ENCODE measurements at regions not wholly inside any gene's neighbourhood (a gene's known extent, or its start where the extent isn't known, plus 50 kb on each side); places are given as distances from the start of the nearest gene placed in this dataset.

GRCh38 chr20:23232679-23233308, 117.8 kb upstream of the NXT1 start:
- no peak for FAIRE-seq
- DNase-seq (ENCODE audit: low spot score) = no peak

- no peak for FAIRE-seq
- DNase-seq (ENCODE audit: low spot score) = no peak
Measured at GRCh38 chr20:23232219-23232581, 118.4 kb upstream of the NXT1 start.

- DNase-seq (ENCODE audit: low spot score) (no peak), FAIRE-seq (no peak)
Measured at GRCh38 chr20:23231561-23232218, 118.9 kb upstream of the NXT1 start.

- FAIRE-seq (peak; percentile 48), DNase-seq (ENCODE audit: low spot score) (no peak)
Measured at GRCh38 chr20:23230766-23231385, 119.7 kb upstream of the NXT1 start.

GRCh38 chr20:23229989-23230388, 120.6 kb upstream of the NXT1 start:
- DNase-seq (ENCODE audit: low spot score) (no peak), FAIRE-seq (no peak)

- DNase-seq (ENCODE audit: low spot score) = no peak
- FAIRE-seq = no peak
Measured at GRCh38 chr20:23228912-23229311, 121.7 kb upstream of the NXT1 start.

DNA sequence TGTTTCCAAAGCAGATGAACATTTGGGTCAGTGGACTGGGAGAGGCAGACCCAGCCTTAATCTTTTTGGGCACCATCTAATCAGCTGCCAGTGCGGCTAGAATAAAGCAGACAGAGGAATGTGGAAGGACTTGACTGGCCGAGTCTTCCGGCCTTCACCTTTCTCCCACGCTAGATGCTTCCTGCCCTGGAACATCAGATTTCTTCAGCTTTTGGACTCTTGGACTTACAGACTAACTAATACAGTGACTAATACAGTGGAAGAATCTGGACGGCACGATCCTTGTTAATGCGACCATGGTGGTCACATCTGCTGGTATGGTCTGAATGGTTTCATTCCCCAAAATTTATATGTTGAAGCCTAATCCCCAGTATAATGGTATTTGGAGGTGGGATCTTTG, 122.6 kb upstream of the NXT1 start:
- DNase-seq (ENCODE audit: low spot score) (no peak), FAIRE-seq (no peak)

GRCh38 chr20:23227274-23227673, 123.3 kb upstream of the NXT1 start:
- no peak for FAIRE-seq
- DNase-seq (ENCODE audit: low spot score) = no peak

GRCh38 chr20:23226612-23227265, 123.9 kb upstream of the NXT1 start:
- no peak for DNase-seq (ENCODE audit: low spot score)
- no peak for FAIRE-seq

DNA sequence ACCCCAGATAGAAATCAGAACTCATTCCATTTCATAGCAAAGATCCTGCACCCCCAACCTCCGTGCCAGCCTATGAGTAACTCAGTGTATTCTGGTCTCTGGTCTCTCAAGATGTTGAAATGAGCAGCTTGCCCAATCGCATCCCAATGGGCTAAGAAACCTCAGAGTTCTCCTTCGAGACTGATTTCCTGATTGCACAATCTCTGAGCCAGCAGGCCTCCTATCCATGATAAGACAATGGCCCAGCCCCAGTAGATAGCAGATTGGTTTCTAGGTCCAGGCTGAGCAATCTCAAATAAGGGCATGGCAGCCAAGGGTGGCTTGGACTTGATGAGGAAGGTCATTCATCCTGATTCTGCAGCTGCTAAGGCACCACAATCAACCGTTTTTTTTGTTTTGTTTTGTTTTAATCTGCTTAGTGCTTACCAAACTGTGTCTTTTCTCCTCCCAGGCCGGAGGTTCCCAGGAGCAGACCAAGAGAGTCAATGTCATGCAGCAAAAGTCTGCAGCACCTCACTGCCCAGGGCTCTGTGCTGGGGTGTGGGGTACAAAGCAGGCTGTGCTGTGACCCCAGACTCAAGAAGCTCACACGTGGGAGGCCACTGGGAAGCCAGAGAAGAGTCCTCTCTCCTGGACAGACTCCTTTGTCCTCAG, 125.1 kb upstream of the NXT1 start:
- no peak for DNase-seq (ENCODE audit: low spot score)
- no peak for FAIRE-seq

DNA sequence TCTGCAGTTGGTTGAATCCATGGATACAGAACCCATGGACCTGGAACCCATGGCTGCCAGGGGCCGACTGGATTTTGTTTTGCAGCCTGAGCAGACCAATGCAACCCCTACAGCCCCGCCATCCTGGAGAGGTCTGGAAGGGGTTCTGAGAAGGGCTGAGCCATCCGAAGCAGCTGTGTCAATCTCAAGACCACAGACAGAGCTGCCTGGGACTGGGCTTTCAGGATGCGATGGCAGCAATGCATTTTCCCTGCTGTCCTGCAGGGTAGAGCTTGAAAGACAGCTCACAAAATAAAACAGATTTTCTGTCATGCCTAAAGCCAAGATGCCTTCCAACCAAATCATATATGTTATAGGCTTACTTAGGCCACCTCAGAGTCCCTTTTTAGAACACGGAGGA, 125.8 kb upstream of the NXT1 start:
- FAIRE-seq (no peak), DNase-seq (ENCODE audit: low spot score) (no peak)

- FAIRE-seq = no peak
- no peak for DNase-seq (ENCODE audit: low spot score)
Measured at GRCh38 chr20:23223908-23224580, 126.5 kb upstream of the NXT1 start.

DNA sequence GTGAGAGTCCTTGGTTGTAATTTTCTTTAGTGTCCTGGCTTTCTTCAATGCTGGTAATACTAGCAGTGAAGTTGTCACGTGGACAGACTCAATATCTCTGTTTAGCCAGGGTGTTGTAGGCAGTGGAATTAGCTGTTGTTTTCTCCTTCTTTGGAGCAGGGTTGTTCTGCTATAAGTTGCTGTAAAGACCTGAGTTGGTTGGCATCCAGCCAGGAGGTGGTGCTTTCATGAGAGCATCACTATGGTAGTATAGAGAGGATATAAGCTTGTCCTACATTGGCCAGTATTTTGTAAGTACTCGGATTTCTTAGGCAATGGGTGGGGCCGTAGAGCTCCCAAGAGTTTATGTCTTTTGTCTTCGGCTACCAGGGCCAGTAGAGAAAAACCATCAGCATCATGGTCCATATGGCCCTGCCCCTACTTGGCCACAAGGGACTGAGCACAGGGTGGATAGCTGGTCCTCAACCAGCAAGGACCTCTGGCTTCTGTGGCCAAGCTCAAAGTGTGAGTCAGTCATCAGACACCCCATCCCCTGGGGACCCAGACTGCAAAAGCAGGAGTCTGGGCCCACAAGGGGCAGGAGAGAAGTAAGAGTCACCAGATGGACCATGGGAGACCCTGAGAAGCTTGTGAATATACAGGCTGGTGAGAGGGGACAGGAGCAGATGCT, 127.9 kb upstream of the NXT1 start:
- no peak for DNase-seq (ENCODE audit: low spot score)
- FAIRE-seq = no peak

GRCh38 chr20:23217023-23217422, 130.9 kb upstream of the CD93 start:
- DNase-seq (ENCODE audit: low spot score) = no peak
- no peak for FAIRE-seq

GRCh38 chr20:23215344-23215995, 129.3 kb upstream of the CD93 start:
- FAIRE-seq = no peak
- DNase-seq (ENCODE audit: low spot score) = no peak

GRCh38 chr20:23214903-23215302, 128.8 kb upstream of the CD93 start:
- DNase-seq (ENCODE audit: low spot score) (no peak), FAIRE-seq (no peak)

GRCh38 chr20:23212464-23212995, 126.4 kb upstream of the CD93 start:
- FAIRE-seq (no peak), DNase-seq (ENCODE audit: low spot score) (no peak)

DNA sequence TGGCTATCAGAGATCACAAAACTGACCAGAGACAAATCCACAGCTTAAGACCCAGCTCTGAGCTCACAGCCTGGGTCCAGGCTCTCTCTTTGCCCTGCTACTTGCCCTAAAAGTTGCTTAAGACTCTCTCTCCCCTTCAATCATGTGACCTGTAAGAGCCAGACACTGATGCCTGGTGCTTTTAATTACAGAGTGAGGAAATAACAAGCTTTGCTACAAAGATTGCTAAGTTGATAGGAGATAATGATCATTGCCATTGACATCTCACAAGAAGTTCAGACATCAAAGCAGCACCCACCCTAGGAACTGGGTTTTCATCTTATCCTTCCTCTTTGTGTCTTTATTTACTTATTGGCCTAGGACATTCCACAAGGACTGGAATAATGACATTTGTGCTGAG, 125.9 kb upstream of the CD93 start:
- no peak for DNase-seq (ENCODE audit: low spot score)
- FAIRE-seq = no peak

- no peak for FAIRE-seq
Measured at GRCh38 chr20:23211164-23211563, 125.0 kb upstream of the CD93 start.

More at GRCh38 chr20:23211164-23211563, 125.0 kb upstream of the CD93 start:
- no peak for DNase-seq (ENCODE audit: low spot score)

All from urothelium cell line (cell line).